Activated naive CD4-positive, alpha-beta T cell treated with anti-CD3 and anti-CD28 coated beads, Interleukin-2, amount 50 U/mL, for 16 hours (primary cell): ENCODE measurements at regions not wholly inside any gene's neighbourhood (a gene's known extent, or its start where the extent isn't known, plus 50 kb on each side); places are given as distances from the start of the nearest gene placed in this dataset.

Experiments
- DNase-seq: peaks from one replicate; pipeline ENCODE4 v3.0.0-alpha.2; 2020

DNA sequence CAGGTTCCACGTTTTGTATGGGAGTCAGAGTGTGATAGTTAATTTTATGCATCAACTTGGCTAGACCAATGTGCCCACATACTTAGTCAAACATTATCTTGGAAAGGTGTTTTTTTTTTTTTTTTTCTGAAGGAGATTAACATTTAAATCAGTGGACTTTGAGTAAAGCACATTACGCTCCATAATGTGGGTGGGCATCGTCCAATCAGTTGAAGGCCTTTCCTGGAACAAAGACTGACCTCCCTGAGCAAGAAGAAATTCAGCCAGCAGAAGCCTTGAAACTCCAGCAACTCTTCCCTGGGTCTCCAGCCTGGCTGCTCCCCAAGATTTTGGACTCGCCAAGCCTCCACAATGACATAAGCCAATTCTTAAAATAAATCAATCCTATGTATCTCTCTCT lies 711.4 kb downstream of the MTRR start:
- no peak for DNase-seq

DNA sequence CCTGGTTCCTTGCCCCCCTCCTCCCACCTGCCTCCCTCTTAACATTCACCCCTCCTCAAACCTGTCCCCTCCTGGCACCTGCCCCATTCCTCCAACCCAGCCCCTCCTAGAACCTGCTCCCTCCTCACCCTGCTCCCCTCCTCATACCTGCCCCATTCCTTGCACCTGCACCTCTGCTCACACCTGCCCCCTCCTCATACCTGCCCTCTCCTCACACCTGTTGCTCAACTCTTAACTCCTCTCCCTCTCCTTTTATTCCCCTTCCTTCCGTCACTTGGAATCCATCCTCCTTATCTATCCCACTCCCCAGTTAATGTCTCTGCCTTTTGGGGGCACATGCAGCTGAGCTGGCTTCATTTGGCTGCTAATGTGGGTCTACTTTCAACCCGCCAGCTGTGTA lies 712.1 kb downstream of the MTRR start:
- DNase-seq, result no peak

DNA sequence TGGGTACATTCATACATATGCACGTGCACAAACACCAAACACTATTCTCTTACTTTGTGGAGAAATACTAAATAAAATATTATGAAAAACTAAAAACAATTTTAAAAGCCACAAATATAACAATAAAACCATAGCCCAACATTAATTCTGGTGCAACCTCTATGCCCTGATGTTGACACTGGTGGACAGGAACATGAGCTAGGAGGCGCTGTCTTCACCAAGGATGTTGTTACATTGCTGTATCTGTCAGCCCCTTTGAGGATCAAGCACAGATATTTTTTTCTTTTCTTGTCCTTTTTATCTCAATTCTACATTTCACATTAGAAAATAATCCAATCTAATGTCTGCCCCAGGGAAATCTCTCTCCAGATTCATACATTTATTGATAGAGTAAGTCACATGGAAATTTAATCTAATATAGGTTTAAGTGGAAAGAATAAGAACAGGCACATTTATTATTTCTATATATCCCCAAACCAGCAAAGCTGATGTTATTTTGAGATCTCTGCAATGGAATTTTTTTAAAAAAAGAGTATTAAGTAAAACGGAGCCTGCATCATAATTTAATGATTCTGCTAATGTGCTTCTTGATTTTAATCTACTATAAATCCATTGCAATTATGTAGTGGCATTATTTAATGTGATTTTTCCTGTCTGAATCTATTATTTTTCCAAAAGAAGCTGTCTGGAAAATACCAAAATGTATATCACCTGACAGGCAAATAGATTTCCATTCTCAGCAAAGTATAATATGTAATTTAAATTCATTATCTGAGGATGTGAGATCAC lies 716.5 kb downstream of the MTRR start:
- no peak for DNase-seq

DNA sequence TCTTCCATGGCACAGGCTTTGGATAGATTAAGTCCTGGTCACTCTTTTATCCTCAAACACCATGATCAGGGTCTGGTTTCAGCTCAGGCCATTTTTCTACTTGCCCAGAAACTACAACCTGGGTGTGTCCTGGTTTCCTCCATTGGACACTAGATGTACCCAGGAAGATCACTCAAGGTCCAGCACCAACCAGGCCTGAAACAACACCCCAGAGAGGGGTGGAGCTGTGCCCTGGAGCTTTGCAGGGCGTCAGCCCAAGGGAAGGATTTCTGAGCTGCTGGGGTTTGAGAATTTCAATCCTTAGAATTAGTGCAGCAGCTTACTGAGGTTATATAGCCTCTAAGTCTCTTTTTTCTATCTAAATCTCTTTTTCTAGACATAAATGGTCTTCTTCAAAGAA lies 722.0 kb downstream of the MTRR start:
- DNase-seq, result no peak

GRCh38 chr5:8598356-8598755 lies 729.4 kb downstream of the MTRR start:
- no peak for DNase-seq

DNA sequence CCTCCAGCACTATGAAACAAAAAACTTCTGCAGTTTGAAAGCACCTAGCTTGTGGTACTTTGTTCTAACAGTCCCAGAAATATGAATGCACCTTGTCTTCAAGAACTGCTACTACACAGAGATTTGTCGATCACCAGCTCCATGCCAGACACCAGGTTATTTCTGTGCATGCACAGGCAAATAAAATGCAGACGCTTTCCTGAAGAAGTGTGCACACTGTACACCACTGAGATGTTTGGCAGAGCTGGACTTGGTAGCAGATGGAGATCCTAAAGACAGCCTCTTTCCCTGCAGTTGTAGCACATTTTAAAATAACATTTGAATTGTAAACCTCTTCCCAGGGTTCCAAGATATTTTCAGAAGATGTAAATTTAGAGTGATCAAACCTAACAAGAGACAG lies 730.0 kb downstream of the MTRR start:
- DNase-seq, result no peak

- no peak for DNase-seq
Observed at GRCh38 chr5:8600843-8601242, 731.9 kb downstream of the MTRR start.

DNA sequence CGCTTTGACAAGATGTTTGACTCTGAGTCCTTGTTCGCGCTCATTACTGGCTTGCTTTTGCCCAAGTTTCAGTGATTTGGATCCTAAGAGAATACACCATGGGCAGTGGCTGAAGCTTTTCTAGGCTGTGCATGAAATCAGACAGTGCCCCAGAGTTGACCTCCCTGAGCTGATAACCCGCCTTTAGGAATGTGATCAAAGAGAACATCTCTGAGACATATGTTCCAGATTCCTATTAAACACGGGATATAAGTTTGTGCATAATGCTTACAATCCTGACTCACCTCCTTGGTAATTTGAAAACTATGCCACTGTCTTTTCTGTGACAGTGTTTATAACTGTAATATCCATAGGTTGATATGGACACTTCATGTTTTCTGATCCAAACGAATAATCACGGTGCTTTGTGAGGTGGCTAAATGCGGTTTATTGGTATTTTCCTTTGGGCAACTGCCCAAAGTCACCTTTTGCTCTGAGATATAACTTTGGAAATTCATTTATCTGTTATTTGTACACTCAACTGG lies 732.9 kb downstream of the MTRR start:
- DNase-seq, result no peak

DNA sequence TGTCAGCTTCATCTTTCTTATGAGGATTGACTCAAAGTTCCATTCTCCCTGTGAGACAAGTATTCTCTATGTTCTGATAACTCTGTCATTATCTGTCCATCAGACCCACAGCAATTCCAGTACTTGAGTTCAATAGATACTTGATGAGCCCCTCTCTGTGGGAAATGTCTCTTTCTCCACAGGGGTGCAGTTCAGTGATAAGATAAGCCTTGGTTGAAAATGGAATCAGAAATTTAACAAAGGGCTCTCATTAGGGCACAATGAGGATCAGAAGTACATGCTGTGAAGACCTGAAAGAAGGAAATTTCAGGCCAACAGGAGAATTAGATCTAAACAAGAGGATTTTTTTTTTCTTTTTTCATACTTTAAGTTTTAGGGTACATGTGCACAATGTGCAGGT lies 737.3 kb downstream of the MTRR start:
- DNase-seq, result no peak

DNA sequence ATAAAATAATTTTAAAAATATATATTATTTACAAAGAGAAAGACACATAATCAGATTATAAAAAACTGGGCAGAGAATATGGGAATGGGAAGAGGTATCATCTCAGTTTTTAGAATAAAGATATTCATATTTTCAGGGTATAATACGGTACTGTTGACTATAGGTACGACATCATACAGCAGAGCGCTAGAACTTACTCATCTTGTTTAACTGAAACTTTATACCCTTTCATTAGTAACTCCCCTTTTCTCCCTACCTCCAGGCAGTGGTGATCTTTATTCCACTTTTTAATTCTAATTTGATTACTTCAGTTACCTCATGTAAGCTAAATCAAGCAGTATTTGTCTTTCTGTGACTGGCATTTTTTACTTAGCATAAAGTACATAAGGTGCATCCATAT lies 742.1 kb downstream of the MTRR start:
- DNase-seq, result no peak

- DNase-seq, result no peak
Observed at GRCh38 chr5:8613078-8613685, 744.2 kb downstream of the MTRR start.

- no peak for DNase-seq
Observed at GRCh38 chr5:8615142-8615858, 746.4 kb downstream of the MTRR start.

DNA sequence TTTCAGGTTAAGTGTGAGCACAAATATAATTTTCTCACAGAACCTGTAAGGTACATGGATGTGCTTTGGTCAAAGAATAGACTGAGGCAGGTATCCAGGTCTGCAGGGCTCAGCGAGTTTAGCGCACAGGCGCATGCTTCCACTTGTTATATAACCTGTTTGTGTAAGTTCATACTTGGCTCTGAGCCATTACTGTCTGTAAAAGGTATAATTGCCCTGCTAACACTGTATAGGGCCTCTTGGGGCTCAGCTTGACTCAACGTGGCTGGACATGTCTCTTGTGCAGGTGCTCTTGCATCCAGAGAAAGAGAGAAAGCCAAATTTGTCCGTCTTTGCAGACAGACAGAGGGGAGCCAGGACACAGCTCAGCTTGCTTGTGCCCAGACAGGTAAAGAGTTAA lies 759.6 kb downstream of the MTRR start:
- DNase-seq, result no peak

DNA sequence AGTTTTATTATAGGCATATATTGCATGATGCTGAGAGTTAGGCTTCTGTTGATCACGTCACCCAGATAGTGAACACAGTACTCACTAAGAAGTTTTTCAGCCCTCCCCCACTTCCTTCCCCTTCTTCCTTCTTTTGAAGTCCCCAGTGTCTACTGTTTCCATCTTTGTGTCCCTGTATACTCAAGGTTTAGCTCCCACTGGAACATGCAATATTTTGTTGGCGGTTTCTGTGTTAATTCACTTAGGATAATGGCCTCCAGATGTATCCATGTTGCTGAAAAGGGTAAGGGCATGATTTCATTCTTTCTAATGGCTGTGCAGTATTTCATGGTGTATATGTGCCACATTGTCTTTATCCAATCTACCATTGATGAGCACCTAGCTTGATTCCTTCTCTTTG lies 764.3 kb downstream of the MTRR start:
- no peak for DNase-seq

DNA sequence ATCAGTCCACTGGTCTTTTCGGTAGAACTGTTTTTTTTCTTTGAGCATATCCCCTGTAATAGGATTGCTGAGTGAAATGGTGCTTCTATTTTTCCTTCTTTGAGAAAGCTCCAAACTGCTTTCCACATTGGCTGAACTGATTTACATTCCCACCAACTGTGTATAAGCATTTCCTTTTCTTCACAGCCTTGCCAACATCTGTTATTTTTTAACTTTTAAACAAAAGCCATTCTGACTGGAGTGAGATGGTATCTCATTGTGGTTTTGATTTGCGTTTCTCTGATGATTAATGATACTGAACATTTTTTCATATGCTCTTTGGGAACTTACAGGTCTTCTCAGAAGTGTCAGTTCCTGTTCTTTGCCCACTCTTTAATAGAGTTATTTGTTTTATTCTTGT lies 764.7 kb downstream of the MTRR start:
- DNase-seq, result no peak

GRCh38 chr5:8634219-8634618 lies 765.3 kb downstream of the MTRR start:
- DNase-seq, result no peak

DNA sequence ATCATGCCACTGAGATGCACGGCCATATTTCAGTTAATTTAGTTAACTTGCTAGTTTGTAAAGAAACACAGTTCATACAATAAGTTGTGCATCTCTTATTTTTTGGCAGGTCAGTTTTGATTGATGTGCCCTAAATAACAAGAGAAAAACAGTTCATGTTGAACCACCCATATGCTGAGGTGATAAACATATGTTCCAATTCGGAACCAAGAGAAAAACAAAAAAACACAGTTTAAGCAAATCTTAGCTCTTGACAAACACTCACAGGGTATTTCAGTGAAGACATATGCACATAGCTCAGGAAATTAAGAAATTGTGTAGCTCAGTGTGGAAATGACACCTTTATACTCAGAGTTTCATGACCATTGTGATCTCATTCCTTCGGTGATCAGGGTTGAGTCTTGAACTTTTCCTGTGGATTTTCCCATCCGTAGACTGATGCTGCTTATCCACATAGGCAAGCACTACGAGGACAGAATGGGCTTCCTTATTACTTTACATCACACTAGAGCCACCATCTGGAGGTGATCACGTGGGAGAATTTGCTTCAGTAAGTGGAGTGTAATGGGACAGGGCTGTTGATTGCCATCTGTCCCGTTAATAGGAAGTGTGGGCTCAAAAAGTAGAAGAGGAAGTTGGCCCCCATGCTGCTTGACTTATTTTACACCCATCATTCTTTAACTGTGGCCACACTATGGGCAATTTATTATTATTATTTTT lies 773.0 kb downstream of the MTRR start:
- no peak for DNase-seq

GRCh38 chr5:8644377-8644776 lies 775.4 kb downstream of the MTRR start:
- DNase-seq, result no peak

GRCh38 chr5:8647111-8647510 lies 778.2 kb downstream of the MTRR start:
- no peak for DNase-seq

DNA sequence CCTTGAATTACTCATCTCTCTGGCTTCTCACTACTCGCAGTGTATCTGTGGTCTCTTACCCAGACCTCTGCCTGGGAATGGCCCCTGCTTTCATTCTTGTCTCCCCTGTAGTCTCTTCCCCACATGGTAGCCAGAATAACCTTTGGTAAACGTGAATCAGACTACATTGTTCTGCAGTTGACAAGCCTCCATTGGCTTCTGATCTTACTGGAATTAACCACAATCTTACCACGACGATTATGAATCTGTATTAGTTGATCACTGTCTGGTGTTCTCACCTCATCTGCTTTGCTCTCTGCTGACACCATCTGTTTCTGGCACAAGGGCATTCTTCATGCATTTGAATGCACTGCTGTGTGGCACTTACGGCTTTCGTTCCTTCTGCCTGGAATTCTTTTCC lies 781.2 kb downstream of the MTRR start:
- no peak for DNase-seq

- DNase-seq, result no peak
Observed at GRCh38 chr5:8660133-8660893, 791.4 kb downstream of the MTRR start.

- no peak for DNase-seq
Observed at GRCh38 chr5:8663374-8663773, 794.4 kb downstream of the MTRR start.

DNA sequence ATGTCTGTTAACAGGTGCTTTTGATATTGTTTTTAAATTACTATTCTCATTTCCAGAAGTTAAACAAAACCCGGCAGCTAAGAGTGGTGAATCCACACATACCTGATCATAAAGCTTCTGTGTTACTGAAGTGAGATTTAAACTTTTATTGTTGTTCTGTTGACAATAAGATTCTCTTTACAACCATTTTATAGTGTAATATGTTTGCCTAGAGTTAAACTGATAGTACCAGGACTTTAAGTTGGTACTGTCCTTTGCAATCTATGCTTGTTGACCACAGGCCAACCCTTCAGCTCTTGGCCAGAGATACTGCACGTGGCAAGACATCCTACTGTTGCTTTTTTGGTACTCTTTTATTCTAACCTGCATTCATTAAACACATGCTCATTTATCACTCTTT lies 806.2 kb downstream of the MTRR start:
- DNase-seq, result no peak
